NB4 (cell line): ENCODE measurements at regions not wholly inside any gene's neighbourhood (a gene's known extent, or its start where the extent isn't known, plus 50 kb on each side); places are given as distances from the start of the nearest gene placed in this dataset.

Experiments used
- POLR2A ChIP-seq: IDR thresholded peaks from 2 replicates; pipeline ENCODE4 v1.6.1; 2011; ENCODE audit warnings: mild to moderate bottlenecking; ENCODE audit not compliant: insufficient read length; ENCODE audit errors: extremely low read depth
- TF ChIP-seq, protein P1 (sequence below): IDR thresholded peaks from one replicate; pipeline ENCODE4 v1.5.1; 2012; ENCODE audit warnings: low read depth, low read length
- TF ChIP-seq, protein P2 (sequence below): IDR thresholded peaks from 2 replicates; pipeline ENCODE4 v1.6.1; 2011; ENCODE audit warnings: low read depth, low read length

DNA sequence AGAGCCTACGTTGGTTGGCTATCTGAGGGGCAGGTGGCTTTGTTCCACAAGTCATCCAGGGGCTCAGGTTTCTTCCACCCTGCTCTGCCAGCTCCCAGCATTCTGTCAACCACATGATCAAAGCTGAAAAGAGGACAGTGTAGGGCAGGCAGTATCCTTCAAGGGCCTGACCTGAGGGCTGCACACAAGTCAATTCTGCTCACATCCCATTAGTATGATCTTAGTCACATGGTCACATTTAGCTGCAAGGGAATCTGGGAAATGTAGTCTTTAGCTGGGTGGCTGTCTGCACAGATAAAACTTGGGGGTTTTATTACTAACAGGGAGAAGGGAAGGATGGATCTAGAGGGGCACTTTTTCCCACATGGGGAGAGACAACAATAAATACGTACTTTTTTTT, 97.3 kb downstream of the SALL1 start:
- TF ChIP-seq, protein P1, sequence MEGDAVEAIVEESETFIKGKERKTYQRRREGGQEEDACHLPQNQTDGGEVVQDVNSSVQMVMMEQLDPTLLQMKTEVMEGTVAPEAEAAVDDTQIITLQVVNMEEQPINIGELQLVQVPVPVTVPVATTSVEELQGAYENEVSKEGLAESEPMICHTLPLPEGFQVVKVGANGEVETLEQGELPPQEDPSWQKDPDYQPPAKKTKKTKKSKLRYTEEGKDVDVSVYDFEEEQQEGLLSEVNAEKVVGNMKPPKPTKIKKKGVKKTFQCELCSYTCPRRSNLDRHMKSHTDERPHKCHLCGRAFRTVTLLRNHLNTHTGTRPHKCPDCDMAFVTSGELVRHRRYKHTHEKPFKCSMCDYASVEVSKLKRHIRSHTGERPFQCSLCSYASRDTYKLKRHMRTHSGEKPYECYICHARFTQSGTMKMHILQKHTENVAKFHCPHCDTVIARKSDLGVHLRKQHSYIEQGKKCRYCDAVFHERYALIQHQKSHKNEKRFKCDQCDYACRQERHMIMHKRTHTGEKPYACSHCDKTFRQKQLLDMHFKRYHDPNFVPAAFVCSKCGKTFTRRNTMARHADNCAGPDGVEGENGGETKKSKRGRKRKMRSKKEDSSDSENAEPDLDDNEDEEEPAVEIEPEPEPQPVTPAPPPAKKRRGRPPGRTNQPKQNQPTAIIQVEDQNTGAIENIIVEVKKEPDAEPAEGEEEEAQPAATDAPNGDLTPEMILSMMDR = no peak
- TF ChIP-seq POLR2A = no peak
- TF ChIP-seq, protein P2, sequence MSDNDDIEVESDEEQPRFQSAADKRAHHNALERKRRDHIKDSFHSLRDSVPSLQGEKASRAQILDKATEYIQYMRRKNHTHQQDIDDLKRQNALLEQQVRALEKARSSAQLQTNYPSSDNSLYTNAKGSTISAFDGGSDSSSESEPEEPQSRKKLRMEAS = no peak
